ENCODE measurements at regions not wholly inside any gene's neighbourhood (a gene's known extent, or its start where the extent isn't known, plus 50 kb on each side); places are given as distances from the start of the nearest gene placed in this dataset.

DNA sequence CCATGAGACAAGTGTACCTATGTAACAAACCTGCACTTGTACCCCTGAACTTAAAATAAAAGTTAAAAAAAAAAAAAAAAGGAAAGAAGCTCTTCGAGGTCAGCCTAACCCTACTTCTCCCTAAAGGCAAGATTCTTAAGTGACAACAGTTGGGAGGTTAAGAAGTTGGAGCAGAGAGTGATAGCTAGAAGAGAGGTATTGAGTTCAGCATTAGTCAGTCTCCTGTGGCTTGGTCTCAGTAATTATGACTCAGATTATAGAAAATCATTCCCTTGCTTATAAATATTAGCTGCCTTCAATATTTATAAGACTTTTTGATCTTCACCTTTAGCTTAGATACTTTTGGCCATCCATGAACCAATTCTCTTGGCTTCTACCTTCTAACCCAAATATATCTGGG lies 926.8 kb upstream of the SLC39A10 start:
- Histone ChIP-seq H3K4me3 (no peak overlapping the region), H3K4me1 (no peaks in the 10 kb centered on the region), H3K27ac (no peak overlapping the region), H3K27me3 (no peaks in the 10 kb centered on the region), H3K36me3 (no peaks in the 10 kb centered on the region), H3K9me3 (no peaks in the 10 kb centered on the region)
- DNase-seq: no peak
- TF ChIP-seq, protein P1, sequence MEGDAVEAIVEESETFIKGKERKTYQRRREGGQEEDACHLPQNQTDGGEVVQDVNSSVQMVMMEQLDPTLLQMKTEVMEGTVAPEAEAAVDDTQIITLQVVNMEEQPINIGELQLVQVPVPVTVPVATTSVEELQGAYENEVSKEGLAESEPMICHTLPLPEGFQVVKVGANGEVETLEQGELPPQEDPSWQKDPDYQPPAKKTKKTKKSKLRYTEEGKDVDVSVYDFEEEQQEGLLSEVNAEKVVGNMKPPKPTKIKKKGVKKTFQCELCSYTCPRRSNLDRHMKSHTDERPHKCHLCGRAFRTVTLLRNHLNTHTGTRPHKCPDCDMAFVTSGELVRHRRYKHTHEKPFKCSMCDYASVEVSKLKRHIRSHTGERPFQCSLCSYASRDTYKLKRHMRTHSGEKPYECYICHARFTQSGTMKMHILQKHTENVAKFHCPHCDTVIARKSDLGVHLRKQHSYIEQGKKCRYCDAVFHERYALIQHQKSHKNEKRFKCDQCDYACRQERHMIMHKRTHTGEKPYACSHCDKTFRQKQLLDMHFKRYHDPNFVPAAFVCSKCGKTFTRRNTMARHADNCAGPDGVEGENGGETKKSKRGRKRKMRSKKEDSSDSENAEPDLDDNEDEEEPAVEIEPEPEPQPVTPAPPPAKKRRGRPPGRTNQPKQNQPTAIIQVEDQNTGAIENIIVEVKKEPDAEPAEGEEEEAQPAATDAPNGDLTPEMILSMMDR (IDR thresholded peaks at IDR 0.05): no peak
- intact Hi-C loops (cut with DNase I; ENCODE audit: low total_unique reads): no loop called here

DNA sequence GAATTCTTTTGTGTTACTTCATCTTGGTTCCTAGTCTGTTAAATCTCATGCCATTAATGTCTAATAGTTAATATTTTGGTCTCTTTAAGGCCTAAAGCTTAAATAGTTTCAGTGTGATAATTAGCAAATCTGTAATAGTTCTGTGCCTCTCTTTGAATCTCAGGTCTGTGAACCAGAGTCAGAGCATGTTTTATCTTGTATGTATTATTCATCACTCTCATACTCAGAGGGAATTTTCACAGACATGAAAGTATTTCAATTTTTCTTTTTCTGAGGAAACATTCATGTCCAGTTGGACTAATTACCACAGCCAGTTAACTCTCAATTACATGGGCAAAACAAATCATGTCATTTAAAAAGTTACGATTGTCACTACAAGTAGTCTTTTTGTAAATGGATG lies 931.9 kb upstream of the SLC39A10 start:
- DNase-seq: no peak
- TF ChIP-seq, protein P1 (IDR thresholded peaks at IDR 0.05): no peak
- H3K27ac ChIP-seq: no peak overlapping the region
- intact Hi-C loops (cut with DNase I; ENCODE audit: low total_unique reads): no loop called here
- no peaks in the 10 kb centered on the region for H3K9me3 ChIP-seq
- H3K27me3 ChIP-seq: no peaks in the 10 kb centered on the region
- H3K4me1 ChIP-seq: no peaks in the 10 kb centered on the region
- H3K4me3 ChIP-seq: no peak overlapping the region
- H3K36me3 ChIP-seq: no peaks in the 10 kb centered on the region

DNA sequence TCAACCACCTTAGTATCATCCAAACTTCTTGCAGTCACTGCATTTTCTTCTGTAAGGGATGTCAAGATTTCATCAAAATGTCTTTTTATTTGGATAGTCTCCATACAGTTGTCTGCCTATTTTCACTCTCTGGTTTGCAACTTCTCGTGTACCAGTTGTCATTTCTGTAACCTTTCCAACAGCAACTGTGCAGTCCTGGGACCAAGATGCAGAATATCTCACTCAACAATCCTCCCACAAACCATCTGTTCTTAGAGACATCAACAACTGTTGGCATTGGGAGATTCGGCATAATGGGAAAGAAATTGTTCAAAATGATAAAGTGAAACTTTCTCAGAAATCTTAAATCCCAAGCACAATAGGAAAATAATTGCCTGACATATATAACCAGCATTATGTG lies 933.6 kb upstream of the SLC39A10 start:
- Histone ChIP-seq H3K4me3 (no peak overlapping the region), H3K4me1 (no peaks in the 10 kb centered on the region), H3K9me3 (no peaks in the 10 kb centered on the region), H3K27me3 (no peaks in the 10 kb centered on the region), H3K27ac (no peak overlapping the region), H3K36me3 (no peaks in the 10 kb centered on the region)
- DNase-seq: no peak
- TF ChIP-seq, protein P1 (IDR thresholded peaks at IDR 0.05): no peak
- intact Hi-C loops (cut with DNase I; ENCODE audit: low total_unique reads): no loop called here

DNA sequence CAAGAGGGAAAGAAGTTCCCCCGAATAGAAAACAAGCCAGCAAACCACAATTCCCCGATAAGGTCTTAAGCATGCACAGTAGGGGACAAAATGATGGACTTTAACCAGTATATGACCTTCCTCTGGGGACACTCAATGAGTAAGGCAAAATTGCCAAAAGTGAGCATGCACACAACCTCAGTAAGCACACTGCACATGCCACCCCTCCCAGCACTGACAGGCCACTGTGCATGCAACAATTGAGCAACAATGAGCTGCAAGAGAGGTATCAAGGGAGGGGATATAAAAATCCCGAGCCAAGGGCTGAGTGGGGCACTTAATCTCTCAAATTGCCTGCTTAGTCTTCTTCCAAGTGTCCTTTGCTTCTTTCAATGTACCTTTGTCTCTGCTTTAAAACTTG lies 935.8 kb upstream of the SLC39A10 start:
- Histone ChIP-seq H3K4me1 (no peaks in the 10 kb centered on the region), H3K36me3 (no peaks in the 10 kb centered on the region), H3K9me3 (no peaks in the 10 kb centered on the region), H3K27ac (no peak overlapping the region), H3K27me3 (no peaks in the 10 kb centered on the region), H3K4me3 (no peak overlapping the region)
- no peak for DNase-seq
- intact Hi-C loops (cut with DNase I; ENCODE audit: low total_unique reads): no loop called here
- TF ChIP-seq, protein P1 (IDR thresholded peaks at IDR 0.05): no peak

DNA sequence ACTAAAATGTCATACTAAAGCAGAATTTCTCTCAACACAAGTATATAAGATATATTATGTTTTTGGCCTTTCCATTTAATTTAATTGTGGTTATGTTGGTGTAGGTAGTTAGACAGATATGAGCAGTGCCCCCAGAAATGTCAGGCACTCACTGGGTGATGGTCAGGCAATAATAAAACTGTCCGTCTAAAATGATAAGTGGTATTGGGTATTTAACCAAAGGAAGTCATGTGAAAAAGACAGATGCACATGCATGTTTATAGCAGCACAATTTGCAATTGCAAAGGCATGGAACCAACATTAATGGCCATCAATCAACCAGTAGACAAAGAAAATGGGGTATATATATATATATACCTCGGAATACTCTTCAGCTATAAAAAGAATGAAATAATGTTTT lies 936.6 kb upstream of the SLC39A10 start:
- TF ChIP-seq, protein P1 (IDR thresholded peaks at IDR 0.05): no peak
- H3K27me3 ChIP-seq: no peaks in the 10 kb centered on the region
- intact Hi-C loops (cut with DNase I; ENCODE audit: low total_unique reads): no loop called here
- H3K4me3 ChIP-seq: no peak overlapping the region
- no peaks in the 10 kb centered on the region for H3K9me3 ChIP-seq
- no peak overlapping the region for H3K27ac ChIP-seq
- no peaks in the 10 kb centered on the region for H3K36me3 ChIP-seq
- no peak for DNase-seq
- H3K4me1 ChIP-seq: no peaks in the 10 kb centered on the region

DNA sequence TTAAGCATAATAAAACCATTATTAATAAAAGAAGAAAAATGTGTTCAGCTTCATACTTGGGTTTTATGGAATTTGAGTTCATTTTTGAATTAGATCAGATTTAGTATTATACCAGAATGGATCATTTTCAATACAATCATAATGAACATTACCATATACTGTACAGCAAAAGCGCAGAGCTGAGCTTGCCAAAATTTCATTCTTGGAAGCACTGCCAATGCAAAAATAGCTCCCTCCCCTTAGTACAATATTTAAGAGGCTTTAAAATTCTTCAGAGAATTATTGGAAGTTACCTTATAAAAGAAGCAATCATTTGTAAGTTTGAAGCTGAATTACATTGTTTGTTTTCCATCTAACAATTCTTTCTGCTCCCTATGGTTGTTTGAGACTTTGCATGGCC lies 938.1 kb upstream of the SLC39A10 start:
- no peak overlapping the region for H3K27ac ChIP-seq
- intact Hi-C loops (cut with DNase I; ENCODE audit: low total_unique reads): no loop called here
- H3K36me3 ChIP-seq: no peaks in the 10 kb centered on the region
- H3K4me3 ChIP-seq: no peak overlapping the region
- TF ChIP-seq, protein P1 (IDR thresholded peaks at IDR 0.05): no peak
- H3K27me3 ChIP-seq: no peaks in the 10 kb centered on the region
- H3K4me1 ChIP-seq: no peaks in the 10 kb centered on the region
- no peaks in the 10 kb centered on the region for H3K9me3 ChIP-seq
- no peak for DNase-seq

All from tibial artery (tissue), 4 donors.